OCI-LY7 (cell line): ENCODE measurements at regions not wholly inside any gene's neighbourhood (a gene's known extent, or its start where the extent isn't known, plus 50 kb on each side); places are given as distances from the start of the nearest gene placed in this dataset.

Source experiments
- BruUV-seq: library from RNA; stranded (reverse); fragments of 400-500 nt; replicated peaks from 2 replicates; lab custom pipeline; 2021; lab: Mats Ljungman, UMichigan
- CTCF ChIA-PET: fragments of 300-600 bp; sonication (Branson Sonifier 250); formaldehyde crosslinking; loops from one replicate; lab custom pipeline; 2022; ENCODE audit warnings: antibody characterized with exemption; ENCODE audit not compliant: unreplicated experiment; lab: Charles Lee
- POLR2A ChIA-PET: fragments of 300-600 bp; sonication (Branson Sonifier 250); formaldehyde crosslinking; loops from one replicate; lab custom pipeline; 2022; ENCODE audit warnings: antibody characterized with exemption; lab: Charles Lee
- DNase-seq: peaks from one replicate; pipeline ENCODE4 v3.0.0-alpha.2; 2015; ENCODE audit warnings: low spot score
- H2AFZ ChIP-seq: fragments of 200-600 bp; sonication (generic), shearing (Covaris generic); 2 replicates; pipeline ENCODE4 v1.6.1; 2014; ENCODE audit warnings: mild to moderate bottlenecking, antibody characterized with exemption, low read length, moderate library complexity
- H3K27ac ChIP-seq: fragments of 200-600 bp; sonication (generic); 2 replicates; pipeline ENCODE4 v1.5.1; 2014; ENCODE audit warnings: mixed run types, low read depth, mild to moderate bottlenecking, moderate library complexity, low read length, inconsistent platforms; ENCODE audit not compliant: poor library complexity, severe bottlenecking
- H3K36me3 ChIP-seq: fragments of 200-600 bp; sonication (generic); 2 replicates; pipeline ENCODE4 v1.6.1; 2014; ENCODE audit warnings: mild to moderate bottlenecking, antibody characterized with exemption, low read length, moderate library complexity, mixed read lengths; ENCODE audit not compliant: insufficient read depth
- H3K4me1 ChIP-seq: fragments of 200-600 bp; sonication (generic); 2 replicates; pipeline ENCODE4 v1.5.1; 2014; ENCODE audit warnings: mild to moderate bottlenecking, low read length; ENCODE audit not compliant: insufficient read depth, poor library complexity, severe bottlenecking
- H3K4me2 ChIP-seq: fragments of 200-600 bp; sonication (generic); 2 replicates; pipeline ENCODE4 v1.6.1; 2014; ENCODE audit warnings: mild to moderate bottlenecking, low read length
- H3K4me3 ChIP-seq: fragments of 200-600 bp; sonication (generic); 2 replicates; pipeline ENCODE4 v1.5.1; 2014; ENCODE audit warnings: mild to moderate bottlenecking, low read depth, low read length; ENCODE audit not compliant: poor library complexity, severe bottlenecking
- H3K79me2 ChIP-seq: fragments of 200-600 bp; sonication (generic); 2 replicates; pipeline ENCODE4 v1.6.1; 2016; ENCODE audit warnings: low read depth, mild to moderate bottlenecking, low read length, moderate library complexity, mixed read lengths; ENCODE audit not compliant: insufficient read depth
- H3K9me2 ChIP-seq: fragments of 200-600 bp; sonication (generic); 2 replicates; pipeline ENCODE4 v1.6.1; 2016; ENCODE audit warnings: mild to moderate bottlenecking, low read length, mixed read lengths; ENCODE audit not compliant: insufficient read depth
- H3K9me3 ChIP-seq: fragments of 200-600 bp; sonication (generic); 2 replicates; pipeline ENCODE4 v1.6.1; 2014; ENCODE audit warnings: mild to moderate bottlenecking, mixed run types, low read length, mixed read lengths
- H4K20me1 ChIP-seq: fragments of 200-600 bp; sonication (generic); 2 replicates; pipeline ENCODE4 v1.6.1; 2014; ENCODE audit warnings: mild to moderate bottlenecking, antibody characterized with exemption, low read length, moderate library complexity, mixed read lengths; ENCODE audit not compliant: insufficient read depth
- CTCF ChIP-seq: fragments of 200-600 bp; sonication (generic); conservative IDR thresholded peaks from 2 replicates; pipeline ENCODE4 v1.5.1; 2014; ENCODE audit warnings: mild to moderate bottlenecking, antibody characterized with exemption, low read length, moderate library complexity, mixed read lengths
- EZH2phosphoT487 ChIP-seq: fragments of 200-600 bp; sonication (generic); IDR thresholded peaks from 2 replicates; pipeline ENCODE4 v1.6.1; 2018; ENCODE audit warnings: low read depth, borderline replicate concordance, mild to moderate bottlenecking, mixed run types, antibody characterized with exemption, low read length, moderate library complexity, mixed read lengths
- intact Hi-C: fragments of 100-400 bp; cut with micrococcal nuclease; formaldehyde crosslinking; loops from one replicate; pipeline ENCODE4 v1.10.0; 2022; ENCODE audit not compliant: unreplicated experiment

GRCh38 chr12:124633365-124634362, 66.3 kb upstream of the NCOR2 start:
- POLR2A ChIA-PET = no interaction called here
- Histone ChIP-seq H3K4me1 (no peaks in the 10 kb centered on the region), H3K4me3 (no peak overlapping the region), H3K79me2 (no peaks in the 10 kb centered on the region), H3K27ac (no peak overlapping the region), H3K9me2 (no peaks in the 10 kb centered on the region), H4K20me1 (no peaks in the 10 kb centered on the region), H3K4me2 (no peak overlapping the region), H3K9me3 (no peaks in the 10 kb centered on the region), H3K36me3 (no peaks in the 10 kb centered on the region), H2AFZ (no peak overlapping the region)
- no TSS peak for BruUV-seq
- CTCF ChIA-PET = no interaction called here
- intact Hi-C loops = no loop called here
- no peak for TF ChIP-seq EZH2phosphoT487
- no peak for TF ChIP-seq CTCF
- no peak for DNase-seq

GRCh38 chr12:124632519-124632984, 65.1 kb upstream of the NCOR2 start:
- ChIA-PET CTCF (no interaction called here), POLR2A (no interaction called here)
- Histone ChIP-seq H3K27ac (no peak overlapping the region), H3K36me3 (no peaks in the 10 kb centered on the region), H4K20me1 (no peaks in the 10 kb centered on the region), H3K79me2 (no peaks in the 10 kb centered on the region), H3K9me2 (no peaks in the 10 kb centered on the region), H2AFZ (no peak overlapping the region), H3K9me3 (no peaks in the 10 kb centered on the region), H3K4me3 (no peak overlapping the region), H3K4me1 (no peaks in the 10 kb centered on the region), H3K4me2 (no peak overlapping the region)
- intact Hi-C loops = no loop called here
- DNase-seq = no peak
- no TSS peak for BruUV-seq
- TF ChIP-seq EZH2phosphoT487 (no peak), CTCF (no peak)
